ENCODE measurements at regions not wholly inside any gene's neighbourhood (a gene's known extent, or its start where the extent isn't known, plus 50 kb on each side); places are given as distances from the start of the nearest gene placed in this dataset.
A peak's percentile ranks its signal among the peaks of the same experiment; 100 is the strongest.

DNA sequence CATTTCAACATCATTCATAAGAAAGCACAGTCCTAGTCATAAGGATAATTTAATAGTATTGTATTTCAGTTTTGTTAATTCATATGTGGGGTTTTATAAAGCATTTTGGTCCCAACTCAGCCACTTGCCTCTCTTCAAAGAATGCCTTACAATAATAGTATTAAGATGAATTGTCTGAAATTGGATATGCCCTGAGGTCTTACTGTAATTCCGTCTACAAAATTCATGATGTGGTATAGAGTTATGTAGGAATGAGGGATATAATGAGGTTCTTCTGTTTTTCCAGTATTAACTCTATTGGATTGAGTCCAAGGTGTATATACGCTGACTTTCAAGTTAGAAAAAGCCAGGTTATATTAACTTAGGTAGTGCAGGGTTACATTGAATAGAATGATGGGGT, 177.0 kb downstream of the GOLIM4 start:
- TF ChIP-seq, protein P1, sequence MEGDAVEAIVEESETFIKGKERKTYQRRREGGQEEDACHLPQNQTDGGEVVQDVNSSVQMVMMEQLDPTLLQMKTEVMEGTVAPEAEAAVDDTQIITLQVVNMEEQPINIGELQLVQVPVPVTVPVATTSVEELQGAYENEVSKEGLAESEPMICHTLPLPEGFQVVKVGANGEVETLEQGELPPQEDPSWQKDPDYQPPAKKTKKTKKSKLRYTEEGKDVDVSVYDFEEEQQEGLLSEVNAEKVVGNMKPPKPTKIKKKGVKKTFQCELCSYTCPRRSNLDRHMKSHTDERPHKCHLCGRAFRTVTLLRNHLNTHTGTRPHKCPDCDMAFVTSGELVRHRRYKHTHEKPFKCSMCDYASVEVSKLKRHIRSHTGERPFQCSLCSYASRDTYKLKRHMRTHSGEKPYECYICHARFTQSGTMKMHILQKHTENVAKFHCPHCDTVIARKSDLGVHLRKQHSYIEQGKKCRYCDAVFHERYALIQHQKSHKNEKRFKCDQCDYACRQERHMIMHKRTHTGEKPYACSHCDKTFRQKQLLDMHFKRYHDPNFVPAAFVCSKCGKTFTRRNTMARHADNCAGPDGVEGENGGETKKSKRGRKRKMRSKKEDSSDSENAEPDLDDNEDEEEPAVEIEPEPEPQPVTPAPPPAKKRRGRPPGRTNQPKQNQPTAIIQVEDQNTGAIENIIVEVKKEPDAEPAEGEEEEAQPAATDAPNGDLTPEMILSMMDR (IDR thresholded peaks at IDR 0.05): no peak
- Histone ChIP-seq H3K9me3 (no peaks in the 10 kb centered on the region), H3K36me3 (peaks cover 0 to 20% (median 0%) of the 10 kb centered on the region in 9 donors), H3K4me3 (no peak overlapping the region), H3K4me1 (no peaks in the 10 kb centered on the region), H3K27ac (no peak overlapping the region), H3K27me3 (no peaks in the 10 kb centered on the region)
- DNase-seq: no peak
- intact Hi-C loops (cut with DNase I): loop anchor here in 1 of 10 donors (10.0 kb wide), 1 partner anchor 246 kb away; no protein-coding TSS in a partner anchor
- no peak for ATAC-seq
- 90 to 93% methylated on average over 2 of the region's 2 CpGs for WGBS, 2 donors

DNA sequence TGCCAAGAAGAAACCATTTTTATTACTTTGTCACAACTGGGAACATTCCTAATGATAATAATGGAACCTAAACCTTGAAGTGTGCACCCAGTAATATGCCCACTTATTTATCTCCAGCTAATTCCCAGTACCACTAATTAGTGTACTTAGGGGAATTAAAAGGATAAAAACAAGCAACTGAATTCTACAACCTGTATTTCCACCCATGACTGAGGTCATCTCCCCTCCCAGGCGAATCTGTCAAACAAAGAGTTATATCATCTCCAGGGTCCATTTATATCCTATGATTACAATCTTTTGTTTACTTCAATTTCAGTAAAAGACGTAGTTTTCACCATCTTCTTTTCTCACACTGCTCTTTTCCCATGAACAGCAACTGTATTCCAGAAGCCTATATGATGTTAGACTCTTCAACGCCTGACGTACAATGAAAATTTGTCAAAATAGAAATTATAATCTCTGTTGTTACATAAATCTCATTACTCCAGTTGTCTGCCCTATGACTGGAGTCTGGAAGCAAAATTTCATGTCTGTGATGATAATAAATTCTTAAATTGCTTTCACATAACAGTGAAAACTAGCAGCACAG, 177.6 kb downstream of the GOLIM4 start:
- peaks cover 0 to 2% (median 0%) of the 10 kb centered on the region in 9 donors for H3K4me1 ChIP-seq
- H3K36me3 ChIP-seq: peaks cover 0 to 25% (median 0%) of the 10 kb centered on the region in 9 donors
- H3K27me3 ChIP-seq: no peaks in the 10 kb centered on the region
- H3K27ac ChIP-seq: no peak overlapping the region
- DNase-seq: no peak
- ATAC-seq: no peak
- 90 to 92% methylated on average over 4 of the region's 4 CpGs for WGBS, 2 donors
- H3K9me3 ChIP-seq: no peaks in the 10 kb centered on the region
- H3K4me3 ChIP-seq: no peak overlapping the region
- intact Hi-C loops (cut with DNase I): loop anchor here in 1 of 10 donors (10.0 kb wide), 1 partner anchor 247 kb away; no protein-coding TSS in a partner anchor
- TF ChIP-seq, protein P1 (IDR thresholded peaks at IDR 0.05): no peak

DNA sequence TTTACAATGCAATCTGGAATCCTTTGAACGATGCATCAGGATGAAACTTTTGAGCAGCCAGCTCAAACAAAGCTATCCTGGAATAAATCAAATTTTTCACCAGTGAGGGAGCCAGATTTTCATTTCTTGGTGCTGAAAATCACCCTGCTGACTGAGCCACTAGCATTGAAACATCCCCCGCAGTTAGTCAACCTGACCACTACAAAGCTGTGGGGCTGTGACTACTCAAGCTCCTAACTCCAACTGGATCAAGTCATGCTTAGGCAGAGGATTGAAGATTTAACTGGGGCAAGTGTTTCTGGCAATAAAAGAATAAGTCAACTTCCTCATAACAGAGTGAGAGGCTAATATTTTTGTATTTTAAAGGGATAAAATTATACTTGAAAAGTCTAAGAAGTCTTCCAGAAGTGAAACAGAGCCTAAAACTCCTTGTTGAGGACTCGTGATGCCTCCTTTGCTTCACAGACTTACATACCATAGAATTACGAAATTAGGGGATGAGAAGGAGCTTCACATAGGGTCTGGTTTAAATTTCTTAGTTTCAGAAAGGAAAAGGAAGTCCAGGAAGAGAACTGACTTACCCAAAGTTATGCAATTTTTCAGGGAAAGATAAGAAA, 177.8 kb downstream of the SERPINI1 start:
- TF ChIP-seq, protein P1 (IDR thresholded peaks at IDR 0.05): peak in 1 of 9 donors; percentile 13
- Histone ChIP-seq H3K36me3 (peaks cover 0 to 34% (median 0%) of the 10 kb centered on the region in 9 donors), H3K27me3 (no peaks in the 10 kb centered on the region), H3K4me1 (peaks cover 0 to 7% (median 0%) of the 10 kb centered on the region in 9 donors), H3K4me3 (no peak overlapping the region), H3K27ac (peak overlapping the region in 2 of 10 donors; percentile 15 to 19), H3K9me3 (no peaks in the 10 kb centered on the region)
- intact Hi-C loops (cut with DNase I): loop anchor here in 1 of 10 donors (10.0 kb wide), 1 partner anchor 251 kb away; no protein-coding TSS in a partner anchor
- DNase-seq (no peak), ATAC-seq (peak in 3 of 8 donors; percentile 38 to 68 (median 54))
- 77 to 79% methylated on average over 4 of the region's 4 CpGs for WGBS, 2 donors

DNA sequence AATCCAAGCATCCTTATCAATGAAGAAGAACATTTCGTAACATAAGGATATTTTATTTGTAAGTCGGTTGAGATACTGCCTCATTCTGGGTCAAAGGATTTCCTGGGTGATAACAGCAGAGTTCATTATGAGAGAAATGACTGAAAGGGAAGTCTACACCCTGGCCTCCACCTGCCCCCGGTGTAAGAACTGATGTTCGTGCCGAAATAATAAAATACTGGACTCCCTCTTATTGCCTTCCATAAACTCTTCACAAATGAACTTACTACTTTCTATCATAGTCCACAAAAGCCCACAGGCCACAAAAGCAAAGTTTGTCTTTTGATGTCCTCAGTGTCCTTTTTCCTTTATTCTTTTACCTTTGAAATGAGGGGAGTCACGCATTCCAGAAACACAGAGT, 174.4 kb downstream of the SERPINI1 start:
- TF ChIP-seq, protein P1 (IDR thresholded peaks at IDR 0.05): no peak
- Histone ChIP-seq H3K27ac (no peak overlapping the region), H3K9me3 (no peaks in the 10 kb centered on the region), H3K36me3 (peaks cover 0 to 40% (median 0%) of the 10 kb centered on the region in 9 donors), H3K4me1 (peaks cover 0 to 9% (median 0%) of the 10 kb centered on the region in 9 donors), H3K4me3 (no peak overlapping the region), H3K27me3 (no peaks in the 10 kb centered on the region)
- ATAC-seq (no peak), DNase-seq (no peak)
- intact Hi-C loops (cut with DNase I): loop anchor here in 1 of 10 donors (10.0 kb wide), 1 partner anchor 255 kb away; no protein-coding TSS in a partner anchor
- 85 to 91% methylated on average over 6 of the region's 6 CpGs for WGBS, 2 donors

Measured in heart right ventricle (tissue), 16 donors.